HepG2 (cell line): ENCODE measurements at regions not wholly inside any gene's neighbourhood (a gene's known extent, or its start where the extent isn't known, plus 50 kb on each side); places are given as distances from the start of the nearest gene placed in this dataset.

ENCODE experiments used
- ATAC-seq: fragments of 200-7000 bp; cut with Tn5 transposase; 3 replicates; pipeline ENCODE4 v1.9.1; 2020; ENCODE audit warnings: mild to moderate bottlenecking, moderate library complexity
- BruUV-seq: library from RNA; stranded (reverse); fragments of 400-500 nt; replicated peaks from 2 replicates; lab custom pipeline; 2021; lab: Mats Ljungman, UMichigan
- CTCF ChIA-PET: fragments of 300-600 bp; formaldehyde crosslinking; extraction: SDS; loops from one replicate; lab custom pipeline; 2021; ENCODE audit warnings: low total read pairs, inconsistent platforms, low intra/inter-chr PET ratio; lab: Yijun Ruan, JAX
- POLR2A ChIA-PET: fragments of 350-600 bp; sonication (Branson Sonifier 250); formaldehyde crosslinking; loops from one replicate; lab custom pipeline; 2020; ENCODE audit warnings: antibody characterized with exemption, inconsistent platforms; lab: Yijun Ruan, JAX
- DNase-seq: peaks from one replicate; pipeline ENCODE4 v3.0.0-alpha.2; 2015; ENCODE audit warnings: low spot score
- FAIRE-seq: peaks from 3 replicates; lab custom pipeline; 2011; peaks lifted over from hg19 to GRCh38; lab: Jason Lieb, UNC
- H2AFZ ChIP-seq: one replicate; pipeline ENCODE4 v1.6.1; 2011; ENCODE audit warnings: low read length, inconsistent platforms
- H3K27ac ChIP-seq: fragments of 300-600 bp; 3 replicates; pipeline ENCODE4 v1.8.0; 2011; ENCODE audit warnings: mixed run types, mild to moderate bottlenecking, mixed read lengths, low read length, inconsistent platforms; ENCODE audit not compliant: insufficient read depth; ENCODE audit errors: extremely low read length
- H3K27me3 ChIP-seq, 2 experiments: fragments of 200-600 bp in 1 of 2; 2 replicates in 1 of 2; 3 replicates in 1 of 2; pipeline versions ENCODE4 v1.6.0 to v1.8.0; 2011; ENCODE audit warnings: low read length in 2 of 2, mild to moderate bottlenecking in 2 of 2, moderate library complexity in 2 of 2, inconsistent platforms in 1 of 2; ENCODE audit not compliant: insufficient read depth in 2 of 2, control insufficient read depth in 1 of 2
- H3K36me3 ChIP-seq, 2 experiments: fragments of 200-600 bp in 1 of 2; replicated peaks in 1 of 2; 2 replicates in 1 of 2; 3 replicates in 1 of 2; pipeline versions ENCODE4 v1.5.1 to v1.8.0; 2011; ENCODE audit warnings: low read length in 2 of 2, inconsistent platforms in 1 of 2; ENCODE audit not compliant: insufficient read depth in 2 of 2, control insufficient read depth in 1 of 2
- H3K4me1 ChIP-seq: 2 replicates; pipeline ENCODE4 v1.5.1; 2012; ENCODE audit warnings: low read length, inconsistent platforms; ENCODE audit not compliant: insufficient read depth
- H3K4me2 ChIP-seq: 2 replicates; pipeline ENCODE4 v1.6.0; 2011; ENCODE audit warnings: low read depth, low read length, inconsistent platforms
- H3K4me3 ChIP-seq, 3 experiments: fragments of 200-600 bp in 1 of 3; sonication (generic), shearing (Covaris generic) in 1 of 3; replicated peaks in 1 of 3; 2 replicates each; pipeline ENCODE4 v1.5.1; 2011 to 2016; ENCODE audit warnings: low read length in 3 of 3, inconsistent platforms in 2 of 3, low read depth in 2 of 3, mild to moderate bottlenecking in 2 of 3, control low read depth in 1 of 3, mixed read lengths in 1 of 3; ENCODE audit not compliant: insufficient read depth in 1 of 3
- H3K79me2 ChIP-seq: one replicate; pipeline ENCODE4 v1.6.1; 2011; ENCODE audit warnings: low read length, inconsistent platforms; ENCODE audit not compliant: insufficient read depth
- H3K9ac ChIP-seq: 2 replicates; pipeline ENCODE4 v1.6.0; 2011; ENCODE audit warnings: mild to moderate bottlenecking, low read depth, low read length, inconsistent platforms; ENCODE audit not compliant: insufficient read depth
- H3K9me3 ChIP-seq: 2 replicates; pipeline ENCODE4 v1.5.1; 2012; ENCODE audit warnings: mild to moderate bottlenecking, low read length
- H4K20me1 ChIP-seq: 2 replicates; pipeline ENCODE4 v1.6.0; 2011; ENCODE audit warnings: inconsistent platforms, mild to moderate bottlenecking, low read length, moderate library complexity; ENCODE audit not compliant: insufficient read depth
- ATAD3A ChIP-seq: sonication (generic); formaldehyde crosslinking; IDR thresholded peaks from 2 replicates; pipeline ENCODE4 v1.4.0; 2020; ENCODE audit warnings: missing genetic modification reagents
- CBX2 ChIP-seq, 2 experiments: fragments of 200-600 bp in 1 of 2; sonication (generic); formaldehyde crosslinking in 1 of 2; IDR thresholded peaks; 2 replicates each; pipeline versions ENCODE4 v1.7.0 to v1.8.1; 2018 to 2022; ENCODE audit warnings: low read depth in 2 of 2, low read length in 1 of 2, mild to moderate bottlenecking in 1 of 2, missing genetic modification reagents in 1 of 2
- CCAR2 ChIP-seq: fragments of 200-400 bp; formaldehyde crosslinking; optimal IDR thresholded peaks from 2 replicates; pipeline ENCODE3; 2018; ENCODE audit warnings: low read depth, mild to moderate bottlenecking, low read length, moderate library complexity
- ETV6 ChIP-seq: sonication (generic); formaldehyde crosslinking; conservative IDR thresholded peaks from 2 replicates; pipeline ENCODE4 v1.4.0; 2020; ENCODE audit warnings: missing genetic modification reagents
- ISL2 ChIP-seq: sonication (generic); formaldehyde crosslinking; IDR thresholded peaks from 2 replicates; pipeline ENCODE4 v1.5.0; 2020; ENCODE audit warnings: missing genetic modification reagents
- ISX ChIP-seq: sonication (generic); formaldehyde crosslinking; conservative IDR thresholded peaks from 2 replicates; pipeline ENCODE4 v1.5.0; 2020; ENCODE audit warnings: missing genetic modification reagents
- KAT2B ChIP-seq: fragments of 150-350 bp; IDR thresholded peaks from 2 replicates; pipeline ENCODE4 v1.6.1; 2014; ENCODE audit warnings: low read depth, low read length, borderline replicate concordance
- MED13 ChIP-seq: sonication (generic); formaldehyde crosslinking; IDR thresholded peaks from 2 replicates; pipeline ENCODE4 v1.5.0; 2020; ENCODE audit warnings: missing genetic modification reagents
- MEIS2 ChIP-seq: sonication (generic); formaldehyde crosslinking; IDR thresholded peaks from 2 replicates; pipeline ENCODE4 v1.9.0; 2021; ENCODE audit warnings: mild to moderate bottlenecking, missing genetic modification reagents
- NFE2 ChIP-seq: sonication (generic); formaldehyde crosslinking; IDR thresholded peaks from 2 replicates; pipeline ENCODE4 v1.4.0; 2020; ENCODE audit warnings: missing genetic modification reagents
- RBM39 ChIP-seq: fragments of 200-400 bp; formaldehyde crosslinking; IDR thresholded peaks from one replicate; pipeline ENCODE4 v1.6.1; 2018; ENCODE audit warnings: antibody characterized with exemption, mild to moderate bottlenecking, low read depth, low read length; ENCODE audit not compliant: poor library complexity, severe bottlenecking
- ZFAT ChIP-seq: sonication (generic); formaldehyde crosslinking; conservative IDR thresholded peaks from 2 replicates; pipeline ENCODE4 v1.8.1; 2023; ENCODE audit warnings: missing genetic modification reagents, inconsistent platforms
- ZNF629 ChIP-seq: sonication (generic); formaldehyde crosslinking; conservative IDR thresholded peaks from 2 replicates; pipeline ENCODE4 v1.5.0; 2020; ENCODE audit warnings: missing genetic modification reagents
- WGBS: methylation state at CpG from one replicate; pipeline ENCODE4 v1.1.6; 2017; ENCODE audit warnings: low lambda C conversion rate; 5-methylcytosine and 5-hydroxymethylcytosine counted together
- in situ Hi-C: cut with HindIII; loops from 2 replicates; pipeline ENCODE4 v1.10.0; 2017; ENCODE audit warnings: low pct_unique_long_range_greater_than_20kb; ENCODE audit not compliant: extremely low pct_ligation_motif_present
- intact Hi-C: fragments of 100-400 bp; cut with micrococcal nuclease; formaldehyde crosslinking; loops from one replicate; pipeline ENCODE4 v1.10.0; 2022; ENCODE audit not compliant: unreplicated experiment
- TF ChIP-seq, protein P1 (sequence below): sonication (generic); formaldehyde crosslinking; IDR thresholded peaks from 2 replicates; pipeline ENCODE4 v1.4.0; 2020; ENCODE audit warnings: missing genetic modification reagents
- TF ChIP-seq, protein P2 (sequence below): sonication (generic); formaldehyde crosslinking; IDR thresholded peaks from 2 replicates; pipeline ENCODE4 v1.4.0; 2020; ENCODE audit warnings: missing genetic modification reagents, borderline replicate concordance

DNA sequence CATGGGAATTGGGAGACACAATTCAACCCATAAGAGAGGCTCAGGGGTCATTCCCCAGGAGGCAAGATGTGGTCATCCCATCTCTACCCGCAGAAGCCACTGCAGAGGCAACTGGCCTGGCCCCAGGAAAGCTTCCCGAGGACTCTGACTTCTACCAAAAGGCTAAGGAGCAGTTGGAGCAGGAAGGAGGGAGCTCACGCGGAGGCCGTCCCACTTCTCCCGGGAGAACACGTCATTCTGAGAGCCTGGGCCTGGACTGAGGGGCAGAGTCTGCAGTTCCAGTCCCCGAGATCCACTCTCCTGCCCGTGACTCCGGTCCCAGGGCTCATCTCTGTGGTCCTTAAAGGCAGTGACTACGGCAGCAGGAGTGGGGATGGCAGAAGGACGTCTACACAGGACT lies 69.0 kb upstream of the TAF1B start:
- no peak for FAIRE-seq

More for the DNA sequence above, 69.0 kb upstream of the TAF1B start:
- H3K4me1 ChIP-seq = peaks cover 32% of the 10 kb centered on the region
- ATAC-seq = no peak
- H2AFZ ChIP-seq = no peak overlapping the region
- TF ChIP-seq ISL2 = no peak
- no peak for TF ChIP-seq ZNF629 (CRISPR knock-in tag)
- no peak for TF ChIP-seq ZFAT (CRISPR knock-in tag)
- no peak for TF ChIP-seq MED13
- TF ChIP-seq, protein P1, sequence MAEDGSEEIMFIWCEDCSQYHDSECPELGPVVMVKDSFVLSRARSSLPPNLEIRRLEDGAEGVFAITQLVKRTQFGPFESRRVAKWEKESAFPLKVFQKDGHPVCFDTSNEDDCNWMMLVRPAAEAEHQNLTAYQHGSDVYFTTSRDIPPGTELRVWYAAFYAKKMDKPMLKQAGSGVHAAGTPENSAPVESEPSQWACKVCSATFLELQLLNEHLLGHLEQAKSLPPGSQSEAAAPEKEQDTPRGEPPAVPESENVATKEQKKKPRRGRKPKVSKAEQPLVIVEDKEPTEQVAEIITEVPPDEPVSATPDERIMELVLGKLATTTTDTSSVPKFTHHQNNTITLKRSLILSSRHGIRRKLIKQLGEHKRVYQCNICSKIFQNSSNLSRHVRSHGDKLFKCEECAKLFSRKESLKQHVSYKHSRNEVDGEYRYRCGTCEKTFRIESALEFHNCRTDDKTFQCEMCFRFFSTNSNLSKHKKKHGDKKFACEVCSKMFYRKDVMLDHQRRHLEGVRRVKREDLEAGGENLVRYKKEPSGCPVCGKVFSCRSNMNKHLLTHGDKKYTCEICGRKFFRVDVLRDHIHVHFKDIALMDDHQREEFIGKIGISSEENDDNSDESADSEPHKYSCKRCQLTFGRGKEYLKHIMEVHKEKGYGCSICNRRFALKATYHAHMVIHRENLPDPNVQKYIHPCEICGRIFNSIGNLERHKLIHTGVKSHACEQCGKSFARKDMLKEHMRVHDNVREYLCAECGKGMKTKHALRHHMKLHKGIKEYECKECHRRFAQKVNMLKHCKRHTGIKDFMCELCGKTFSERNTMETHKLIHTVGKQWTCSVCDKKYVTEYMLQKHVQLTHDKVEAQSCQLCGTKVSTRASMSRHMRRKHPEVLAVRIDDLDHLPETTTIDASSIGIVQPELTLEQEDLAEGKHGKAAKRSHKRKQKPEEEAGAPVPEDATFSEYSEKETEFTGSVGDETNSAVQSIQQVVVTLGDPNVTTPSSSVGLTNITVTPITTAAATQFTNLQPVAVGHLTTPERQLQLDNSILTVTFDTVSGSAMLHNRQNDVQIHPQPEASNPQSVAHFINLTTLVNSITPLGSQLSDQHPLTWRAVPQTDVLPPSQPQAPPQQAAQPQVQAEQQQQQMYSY (CRISPR knock-in tag) = no peak
- no peak for TF ChIP-seq CCAR2
- no peak for TF ChIP-seq NFE2 (CRISPR knock-in tag)
- TF ChIP-seq, protein P2, sequence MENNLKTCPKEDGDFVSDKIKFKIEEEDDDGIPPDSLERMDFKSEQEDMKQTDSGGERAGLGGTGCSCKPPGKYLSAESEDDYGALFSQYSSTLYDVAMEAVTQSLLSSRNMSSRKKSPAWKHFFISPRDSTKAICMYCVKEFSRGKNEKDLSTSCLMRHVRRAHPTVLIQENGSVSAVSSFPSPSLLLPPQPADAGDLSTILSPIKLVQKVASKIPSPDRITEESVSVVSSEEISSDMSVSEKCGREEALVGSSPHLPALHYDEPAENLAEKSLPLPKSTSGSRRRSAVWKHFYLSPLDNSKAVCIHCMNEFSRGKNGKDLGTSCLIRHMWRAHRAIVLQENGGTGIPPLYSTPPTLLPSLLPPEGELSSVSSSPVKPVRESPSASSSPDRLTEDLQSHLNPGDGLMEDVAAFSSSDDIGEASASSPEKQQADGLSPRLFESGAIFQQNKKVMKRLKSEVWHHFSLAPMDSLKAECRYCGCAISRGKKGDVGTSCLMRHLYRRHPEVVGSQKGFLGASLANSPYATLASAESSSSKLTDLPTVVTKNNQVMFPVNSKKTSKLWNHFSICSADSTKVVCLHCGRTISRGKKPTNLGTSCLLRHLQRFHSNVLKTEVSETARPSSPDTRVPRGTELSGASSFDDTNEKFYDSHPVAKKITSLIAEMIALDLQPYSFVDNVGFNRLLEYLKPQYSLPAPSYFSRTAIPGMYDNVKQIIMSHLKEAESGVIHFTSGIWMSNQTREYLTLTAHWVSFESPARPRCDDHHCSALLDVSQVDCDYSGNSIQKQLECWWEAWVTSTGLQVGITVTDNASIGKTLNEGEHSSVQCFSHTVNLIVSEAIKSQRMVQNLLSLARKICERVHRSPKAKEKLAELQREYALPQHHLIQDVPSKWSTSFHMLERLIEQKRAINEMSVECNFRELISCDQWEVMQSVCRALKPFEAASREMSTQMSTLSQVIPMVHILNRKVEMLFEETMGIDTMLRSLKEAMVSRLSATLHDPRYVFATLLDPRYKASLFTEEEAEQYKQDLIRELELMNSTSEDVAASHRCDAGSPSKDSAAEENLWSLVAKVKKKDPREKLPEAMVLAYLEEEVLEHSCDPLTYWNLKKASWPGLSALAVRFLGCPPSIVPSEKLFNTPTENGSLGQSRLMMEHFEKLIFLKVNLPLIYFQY (CRISPR knock-in tag) = no peak
- TF ChIP-seq KAT2B = no peak
- no peak for TF ChIP-seq ATAD3A (CRISPR knock-in tag)
- TF ChIP-seq ETV6 (CRISPR knock-in tag) = no peak
- TF ChIP-seq MEIS2 (CRISPR knock-in tag) = no peak
- TF ChIP-seq CBX2 (IDR thresholded peaks at IDR 0.05; ENCODE audit: low read depth, low read length) = no peak
- TF ChIP-seq CBX2 (CRISPR knock-in tag; IDR thresholded peaks at IDR 0.05; ENCODE audit: low read depth) = no peak
- no peak for TF ChIP-seq ISX (CRISPR knock-in tag)
- TF ChIP-seq RBM39 = no peak
- no peaks in the 10 kb centered on the region for H3K9me3 ChIP-seq
- no peak overlapping the region for H3K27ac ChIP-seq
- ChIA-PET CTCF (no interaction called here), POLR2A (no interaction called here)
- intact Hi-C loops (loop anchor here (5.0 kb wide), 1 partner anchor 217 kb away; the partner anchor contains the start of gene ADAM17), in situ Hi-C loops (no loop called here)
- 22% methylated on average over 8 of the region's 12 CpGs for WGBS
- H4K20me1 ChIP-seq = no peaks in the 10 kb centered on the region
- no peak for DNase-seq
- H3K4me2 ChIP-seq = no peak overlapping the region
- no peak overlapping the region for H3K9ac ChIP-seq
- BruUV-seq = no TSS peak
- H3K36me3 ChIP-seq = no peaks in the 10 kb centered on the region
- no peak overlapping the region for H3K4me3 ChIP-seq
- H3K79me2 ChIP-seq = no peaks in the 10 kb centered on the region
- peaks cover 14 to 65% of the 10 kb centered on the region in 2 experiments for H3K27me3 ChIP-seq
